CD4-positive, alpha-beta T cell treated with Interleukin-6 for 4 hours (primary cell): ENCODE measurements at regions not wholly inside any gene's neighbourhood (a gene's known extent, or its start where the extent isn't known, plus 50 kb on each side); places are given as distances from the start of the nearest gene placed in this dataset.

Experiments
- DNase-seq: peaks from one replicate; pipeline ENCODE4 v3.0.0-alpha.2; 2020; ENCODE audit warnings: mixed read lengths

DNA sequence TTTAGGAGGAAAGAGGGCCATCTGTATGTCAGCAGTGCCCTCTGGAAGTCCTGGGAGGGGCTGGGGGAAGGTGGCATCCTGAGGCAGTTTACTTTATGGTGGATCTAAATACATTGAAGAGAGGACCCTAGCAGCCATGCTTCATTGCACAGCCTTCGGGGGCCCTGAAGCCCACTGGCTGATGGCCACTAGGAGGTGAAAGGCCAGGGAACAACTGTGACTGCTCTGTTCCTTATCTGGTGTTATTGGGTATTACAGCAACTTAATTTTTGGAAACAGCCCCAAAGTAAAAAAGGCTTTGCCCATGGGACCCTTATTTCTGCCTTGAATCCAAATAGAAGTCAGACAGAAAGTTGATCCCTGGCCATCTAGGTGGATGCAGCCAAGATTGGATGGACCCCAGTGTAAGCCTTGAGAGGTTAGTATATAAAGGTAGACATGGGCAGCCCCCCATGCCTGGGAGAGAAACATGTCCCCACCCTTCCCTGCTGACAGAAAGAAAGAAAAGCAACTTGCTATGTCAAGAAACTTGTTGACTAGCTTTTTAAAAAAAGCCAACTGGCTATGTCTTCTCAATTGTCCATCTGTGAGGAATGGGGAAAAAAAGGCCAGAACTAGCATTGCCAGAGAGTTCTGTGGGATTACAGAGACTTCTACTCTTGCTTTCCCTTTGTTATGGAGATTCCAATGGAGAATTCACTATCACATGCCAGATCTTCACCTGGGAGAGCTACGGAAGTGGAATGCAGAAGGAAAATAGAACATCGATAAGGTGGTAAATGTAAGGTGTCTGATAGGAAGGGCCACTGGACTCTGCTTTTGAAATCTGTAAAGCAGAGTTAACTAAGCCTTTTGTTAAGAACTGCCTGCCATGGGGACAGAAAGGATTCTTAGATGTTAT lies 58.6 kb upstream of the OSR1 start:
- no peak for DNase-seq

DNA sequence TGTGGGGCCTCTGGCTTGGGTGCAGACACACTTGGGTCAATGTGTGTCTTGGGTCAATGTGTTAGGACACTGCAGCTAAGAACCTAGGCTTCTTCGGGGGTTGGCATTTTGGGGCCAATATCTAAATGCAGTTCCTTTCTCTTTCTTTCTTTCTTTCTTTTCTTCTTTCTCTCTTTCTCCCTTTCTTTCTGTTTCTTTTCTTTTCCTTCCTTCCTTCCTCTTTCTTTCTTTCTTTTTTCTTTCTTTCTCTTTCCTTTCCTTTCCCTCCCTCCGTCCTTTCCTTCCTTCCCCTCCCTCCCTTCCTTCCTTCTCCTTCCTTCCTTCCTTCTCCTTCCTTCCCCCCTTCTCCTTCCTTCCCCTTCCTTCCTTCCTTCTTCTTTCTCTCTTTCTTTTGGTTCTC lies 57.7 kb upstream of the OSR1 start:
- DNase-seq, result no peak

DNA sequence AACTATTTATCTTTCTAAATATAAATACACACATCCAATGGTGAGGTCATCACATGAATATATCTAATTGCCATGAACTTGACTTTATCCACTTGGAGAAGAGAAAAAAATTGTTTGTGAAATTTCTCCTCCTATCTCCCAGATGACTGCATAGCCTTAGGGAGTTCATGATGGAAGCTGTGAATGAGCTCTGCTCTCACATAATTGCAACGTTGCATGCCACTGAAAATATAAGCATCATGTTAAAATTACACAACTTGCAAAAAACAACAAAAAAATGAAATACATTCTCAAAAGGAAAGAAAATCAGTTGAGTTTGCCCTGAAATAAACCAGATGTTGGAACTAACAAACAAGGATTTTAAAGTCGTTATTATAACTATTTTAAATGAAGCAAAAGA lies 50.6 kb upstream of the OSR1 start:
- no peak for DNase-seq

DNA sequence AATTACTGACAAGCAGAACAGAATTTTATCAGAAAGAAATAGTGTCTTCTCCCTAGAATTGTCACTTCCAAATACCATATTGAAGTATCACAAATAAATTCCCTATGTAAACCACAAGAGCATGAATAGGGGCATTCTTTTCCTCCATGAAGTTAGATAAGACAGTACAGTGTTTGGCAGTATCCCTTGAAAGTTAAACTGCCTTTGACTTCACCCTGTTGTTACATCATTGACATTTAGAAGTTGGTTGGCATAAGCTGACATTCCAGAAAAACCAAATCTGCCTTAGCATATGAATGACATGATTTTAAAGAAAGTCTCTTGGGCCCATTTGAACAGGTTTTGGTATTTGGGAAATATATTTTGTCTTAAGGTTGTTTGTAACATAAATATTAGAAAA lies 50.2 kb upstream of the OSR1 start:
- DNase-seq, result no peak
